ENCODE measurements at regions not wholly inside any gene's neighbourhood (a gene's known extent, or its start where the extent isn't known, plus 50 kb on each side); places are given as distances from the start of the nearest gene placed in this dataset.
"Not testable (repeated sequence)": the region's sequence is repeated elsewhere in the genome, so short reads cannot be mapped to it uniquely, and the experiment has no call there.

DNA sequence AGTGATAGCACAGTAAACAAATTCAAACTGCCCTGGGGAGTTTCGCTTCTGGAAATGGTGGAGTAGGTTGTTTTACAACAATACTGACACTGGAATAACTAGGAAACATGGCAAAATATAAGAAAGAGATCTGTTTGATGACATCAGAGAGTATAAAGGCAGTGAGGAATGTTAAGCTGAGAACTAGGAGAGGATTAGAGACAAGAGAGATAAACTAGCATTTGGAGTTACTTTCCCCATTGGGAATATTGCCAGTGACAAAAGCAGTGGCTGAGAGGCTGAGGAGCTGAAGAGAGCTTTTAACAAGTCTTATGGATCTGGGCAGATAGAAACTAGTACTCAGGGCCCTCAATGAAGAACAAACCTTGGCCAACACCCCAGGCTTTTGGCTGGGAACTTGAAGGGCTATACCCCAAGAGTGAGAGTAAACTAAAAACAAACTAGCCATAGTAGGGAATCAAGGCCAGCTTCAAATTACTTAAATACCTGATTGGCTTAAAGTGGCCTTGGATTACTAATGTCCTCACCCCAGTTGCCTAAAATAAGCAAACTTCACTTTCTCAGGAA is 280.4 kb downstream of the KLF13 start:
- DNase-seq: no peak

DNA sequence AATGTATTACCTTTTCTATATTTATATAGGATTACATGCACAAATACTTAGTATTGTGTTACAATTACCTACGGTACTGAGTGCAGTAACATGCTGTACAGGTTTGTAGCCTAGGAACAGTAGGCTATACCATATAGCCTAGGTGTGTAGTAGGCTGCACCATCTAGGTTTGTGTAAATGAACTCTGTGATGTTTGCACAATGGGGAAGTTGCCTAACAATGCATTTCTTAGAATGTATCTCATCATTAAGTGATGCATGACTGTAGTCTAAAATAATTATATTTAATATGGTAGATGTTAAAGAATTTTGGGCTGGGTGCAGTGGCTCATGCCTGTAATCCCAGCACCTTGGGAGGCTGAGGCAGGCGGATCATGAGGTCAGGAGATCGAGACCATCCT is 281.0 kb downstream of the KLF13 start:
- DNase-seq: no peak

DNA sequence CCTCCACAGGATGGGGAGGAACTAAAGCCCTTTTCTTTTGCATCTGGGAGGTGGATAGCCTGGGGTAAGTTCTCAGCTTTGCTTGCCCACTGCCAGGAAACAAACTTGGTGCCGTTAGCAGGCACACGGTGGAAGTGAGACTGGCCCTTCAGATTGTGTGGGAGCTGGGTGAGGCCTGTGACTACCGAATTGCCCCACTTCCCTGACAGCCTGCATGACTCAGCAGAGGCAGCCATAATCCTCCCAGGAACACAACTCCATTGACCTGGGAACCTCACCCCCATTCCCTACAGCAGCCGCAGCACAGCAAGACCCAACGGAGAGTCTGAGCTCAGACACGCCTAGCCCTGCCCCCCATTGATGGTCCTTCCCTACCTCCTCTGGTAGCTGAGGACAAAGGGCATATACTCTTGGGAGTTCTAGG is 282.6 kb downstream of the KLF13 start:
- DNase-seq: no peak

- DNase-seq: peak; percentile 28
Observed at GRCh38 chr15:31609906-31610305, 283.3 kb downstream of the KLF13 start.

- no peak for DNase-seq
Observed at GRCh38 chr15:31615643-31616415, 289.2 kb downstream of the KLF13 start.

- not testable (repeated sequence) for DNase-seq
Observed at GRCh38 chr15:31623297-31623696, 296.7 kb downstream of the KLF13 start.

- not testable (repeated sequence) for DNase-seq
Observed at GRCh38 chr15:31624115-31624514, 297.5 kb downstream of the KLF13 start.

GRCh38 chr15:31635715-31636114 is 309.1 kb downstream of the KLF13 start:
- not testable (repeated sequence) for DNase-seq

DNA sequence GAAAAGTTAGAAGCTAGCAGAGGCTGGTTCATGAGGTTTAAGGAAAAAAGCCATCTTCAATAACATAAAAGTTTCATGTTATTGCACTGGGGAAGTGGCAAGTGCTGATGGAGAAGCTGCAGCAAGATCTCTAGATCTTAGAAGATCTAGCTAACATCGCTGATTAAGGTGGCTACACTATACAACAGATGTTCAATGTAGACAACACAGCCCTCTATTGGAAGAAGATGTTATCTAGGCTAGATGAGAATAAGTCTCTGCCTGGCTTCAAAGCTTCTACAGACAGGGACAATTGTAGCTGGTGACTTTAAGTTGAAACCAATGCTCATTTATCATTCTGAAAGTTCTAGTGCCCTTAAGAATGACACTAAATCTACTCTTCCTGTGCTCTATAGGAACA is 310.3 kb downstream of the KLF13 start:
- DNase-seq: not testable (repeated sequence)

DNA sequence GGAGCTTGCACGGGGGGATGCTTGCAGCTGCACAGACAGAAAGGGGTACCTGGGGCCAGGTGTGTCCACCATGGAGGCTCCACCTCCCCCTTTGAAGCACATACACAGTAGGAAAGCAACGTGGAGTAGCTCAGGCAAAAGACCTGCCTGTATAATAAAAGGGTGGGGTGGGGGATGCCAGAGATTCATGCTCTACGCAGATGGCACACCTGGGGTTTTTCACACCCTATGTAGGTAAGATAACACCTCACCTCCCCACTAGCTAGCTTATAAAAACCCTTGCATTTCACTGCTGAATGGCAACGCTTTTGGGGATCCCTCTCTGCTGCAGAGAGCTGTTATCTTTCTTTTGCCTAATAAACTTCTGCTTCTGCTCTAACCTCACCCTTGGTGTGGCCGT is 317.3 kb downstream of the KLF13 start:
- not testable (repeated sequence) for DNase-seq

DNA sequence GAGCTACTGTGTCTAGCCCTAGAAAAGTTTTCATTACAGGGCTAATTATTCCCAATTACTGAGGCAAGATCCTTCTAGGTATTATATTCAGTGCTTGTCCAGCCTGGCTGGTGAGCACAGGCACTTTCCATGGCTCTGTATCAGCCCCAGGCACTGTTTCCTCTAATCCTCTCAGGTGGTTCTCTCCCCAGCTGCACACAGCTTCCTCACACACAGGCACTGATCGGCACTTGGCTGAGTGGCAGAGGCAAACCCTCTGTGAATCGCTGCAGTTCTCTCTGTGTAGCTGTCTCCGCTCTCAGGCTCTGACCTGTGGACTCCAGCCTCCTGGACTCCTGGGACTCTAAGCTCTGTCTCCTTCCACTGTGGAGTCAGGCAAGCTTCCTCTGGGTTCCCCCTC is 318.1 kb downstream of the KLF13 start:
- not testable (repeated sequence) for DNase-seq

DNA sequence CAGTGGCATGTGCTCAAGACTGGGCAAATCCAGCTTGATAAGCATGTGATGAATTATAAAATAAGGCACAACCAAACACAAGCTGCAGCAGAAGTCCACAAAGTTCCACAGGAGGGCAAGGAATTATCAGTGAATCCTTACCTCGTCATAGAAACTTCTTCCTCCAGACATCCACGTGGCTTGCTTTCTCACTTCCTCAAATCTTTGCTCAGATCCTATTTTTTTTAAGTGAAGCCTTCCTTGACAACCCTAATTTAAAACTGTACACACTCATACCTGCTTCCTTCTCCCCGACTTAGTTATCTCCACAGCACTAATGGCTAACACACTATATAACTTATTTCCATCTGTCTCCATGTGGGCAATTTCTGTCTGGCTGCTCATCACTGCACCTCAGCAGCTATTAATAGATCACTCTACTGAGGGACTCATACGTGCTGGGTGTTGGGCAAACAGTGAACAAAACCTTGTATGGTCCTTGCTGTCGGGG is 320.7 kb downstream of the KLF13 start:
- peak; percentile 2 for DNase-seq

GRCh38 chr15:31649634-31650033 is 323.0 kb downstream of the KLF13 start:
- DNase-seq: not testable (repeated sequence)

DNA sequence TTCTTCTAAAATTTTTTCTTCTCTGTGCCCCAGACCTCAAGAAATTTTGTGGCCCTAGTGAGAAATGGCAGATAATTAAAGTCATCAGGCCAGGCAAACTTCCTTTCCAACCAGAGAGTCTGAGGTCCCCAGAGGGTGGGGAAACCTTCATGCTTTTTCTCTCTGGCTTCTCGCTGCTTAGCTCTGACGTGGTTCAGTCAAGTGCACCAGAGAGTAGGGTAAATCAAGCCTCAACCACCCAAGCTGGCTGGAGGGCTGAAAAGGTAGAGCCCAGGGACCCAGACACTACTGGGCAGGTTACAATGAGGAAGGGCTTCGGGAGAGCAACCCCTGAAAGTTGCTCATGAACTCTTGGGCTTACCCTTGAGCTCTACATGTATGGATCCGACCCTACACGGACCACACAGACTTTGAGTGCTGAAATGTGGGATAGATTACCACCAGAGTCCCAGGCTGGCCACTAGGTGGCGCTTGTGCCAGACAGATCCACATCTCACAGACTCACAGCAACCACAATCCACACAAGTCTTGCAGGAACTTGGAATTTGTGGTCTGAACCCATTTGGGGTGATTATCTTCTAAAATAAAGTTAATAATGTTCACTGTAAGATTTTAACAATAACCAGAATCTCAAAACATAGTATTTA is 323.5 kb downstream of the KLF13 start:
- DNase-seq: not testable (repeated sequence)

DNA sequence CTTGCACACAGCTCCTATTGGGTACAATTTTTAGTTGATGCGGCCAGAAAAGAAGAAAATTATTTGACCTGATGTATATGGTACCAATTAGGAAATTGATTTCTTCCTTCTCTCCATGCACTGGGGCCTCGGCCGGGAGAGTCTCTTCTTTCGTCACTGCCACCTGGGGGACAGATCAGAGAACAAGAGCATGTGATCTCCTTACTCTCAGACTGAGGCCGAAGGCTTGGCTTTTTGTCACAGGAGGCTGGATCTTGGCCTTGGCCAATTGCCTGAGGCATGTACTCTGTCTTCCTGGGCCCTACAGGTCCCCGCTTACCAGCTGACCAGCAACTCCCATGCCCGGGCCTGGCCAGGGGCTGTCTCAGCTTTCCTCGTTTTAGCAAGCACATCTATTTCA is 330.3 kb downstream of the KLF13 start:
- DNase-seq: not testable (repeated sequence)

GRCh38 chr15:31660816-31661215 is 334.2 kb downstream of the KLF13 start:
- DNase-seq: no peak

DNA sequence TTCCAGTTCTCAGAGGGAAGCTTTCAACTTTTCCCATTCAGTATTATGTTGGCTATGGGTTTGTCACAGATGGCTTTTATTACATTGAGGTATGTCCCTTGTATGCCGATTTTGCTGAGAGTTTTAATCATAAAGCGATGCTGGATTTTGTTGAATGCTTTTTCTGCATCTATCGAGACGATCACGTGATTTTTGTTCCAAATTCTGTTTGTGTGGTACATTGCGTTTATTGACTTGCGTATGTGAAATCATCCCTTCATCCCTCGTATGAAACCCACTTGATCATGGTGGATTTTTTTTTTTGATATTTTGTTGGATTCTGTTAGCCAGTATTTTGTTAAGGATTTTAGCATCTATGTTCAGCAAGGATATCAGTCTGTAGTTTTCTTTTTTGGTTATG is 339.1 kb downstream of the KLF13 start:
- not testable (repeated sequence) for DNase-seq

DNA sequence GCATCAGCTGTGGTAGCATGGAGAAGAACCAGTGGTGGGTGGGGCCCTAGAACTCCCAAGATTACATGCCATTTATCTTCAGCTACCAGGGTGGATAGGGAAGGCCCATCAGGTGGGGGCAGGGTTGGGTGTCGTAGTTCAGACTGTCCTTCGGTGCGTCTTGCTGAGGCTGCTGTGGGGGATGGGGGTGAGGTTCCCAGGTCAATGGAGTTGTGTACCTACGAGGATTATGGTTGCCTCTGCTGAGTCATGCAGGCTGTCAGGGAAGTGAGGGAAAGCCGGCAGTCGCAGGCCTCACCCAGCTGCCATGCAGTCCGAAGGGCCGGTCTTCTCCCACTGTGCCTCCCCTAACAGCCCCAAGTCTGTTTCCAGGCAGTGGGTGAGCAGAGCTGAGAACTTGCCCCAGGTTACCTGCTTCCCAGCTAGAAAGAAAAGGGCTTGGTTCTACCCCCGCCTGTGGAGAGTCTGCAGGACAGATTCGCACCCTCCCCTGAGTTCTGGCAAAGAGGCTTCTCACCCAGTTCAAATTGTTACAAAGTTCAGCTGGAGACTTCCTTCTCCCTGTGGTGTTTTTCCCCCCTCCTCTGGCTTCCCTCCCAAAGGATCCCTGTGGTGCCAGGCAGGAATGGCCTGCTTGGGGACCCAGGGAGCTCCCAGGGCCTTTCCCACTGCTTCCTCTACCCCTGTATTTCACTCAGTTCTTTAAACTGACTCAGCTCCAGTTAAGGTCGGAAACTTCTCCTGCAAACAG is 342.7 kb downstream of the KLF13 start:
- DNase-seq: not testable (repeated sequence)

- DNase-seq: not testable (repeated sequence)
Observed at GRCh38 chr15:31673263-31673662, 346.6 kb downstream of the KLF13 start.

DNA sequence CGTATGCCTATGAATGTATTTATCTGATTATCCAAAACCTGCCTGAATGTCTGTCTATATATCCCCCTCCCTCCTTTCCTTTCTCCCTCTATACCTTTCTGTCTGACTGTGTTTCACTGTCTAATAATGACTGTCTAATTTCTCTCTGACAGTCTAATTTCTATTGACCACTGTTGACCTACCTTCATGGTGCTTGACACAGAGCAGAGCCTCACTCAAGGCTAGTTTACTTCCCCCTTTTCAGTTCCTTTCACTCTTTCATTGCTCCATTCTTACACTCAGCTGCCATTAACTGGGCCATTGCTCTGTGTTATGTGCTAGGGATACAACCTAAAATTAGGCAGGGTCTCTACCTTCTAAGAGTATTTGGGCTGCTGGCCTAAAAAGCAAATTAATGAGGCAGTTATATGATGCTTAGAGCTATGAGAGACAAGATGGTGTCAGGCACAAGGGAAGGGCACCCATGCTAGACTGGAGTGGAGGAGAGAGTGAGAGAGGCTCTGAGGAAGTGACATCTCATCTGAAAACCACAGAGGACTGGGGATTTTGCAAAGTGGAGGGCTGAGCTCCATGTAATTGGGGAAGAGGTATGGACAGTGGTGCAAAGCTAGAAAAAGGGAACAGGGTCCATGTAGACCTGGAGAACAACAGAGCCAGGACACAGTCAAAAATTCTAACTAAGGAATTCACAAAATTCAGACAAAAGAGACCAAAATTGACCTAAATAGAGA is 348.6 kb upstream of the CHRNA7 start:
- not testable (repeated sequence) for DNase-seq

GRCh38 chr15:31687088-31687487 is 343.2 kb upstream of the CHRNA7 start:
- not testable (repeated sequence) for DNase-seq

DNA sequence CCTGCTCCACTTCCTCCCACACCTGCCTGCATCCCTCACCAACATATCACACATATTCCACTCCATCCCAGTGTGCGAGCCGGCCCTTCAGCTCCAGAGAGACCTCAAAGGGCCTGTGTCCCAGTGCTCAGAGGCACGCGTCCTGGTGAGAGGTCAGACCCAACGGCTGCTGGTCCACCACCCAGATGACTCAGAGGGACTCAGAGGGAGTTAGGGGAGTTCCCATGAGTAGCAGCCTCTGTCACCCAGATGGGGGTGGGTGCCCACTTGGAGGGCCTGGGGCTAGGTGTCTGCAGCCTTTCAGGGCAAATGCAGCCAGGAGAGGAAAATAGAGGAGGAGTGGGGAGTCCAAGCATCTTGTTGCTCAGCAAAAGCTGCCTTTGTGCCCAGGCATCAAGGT is 333.8 kb upstream of the CHRNA7 start:
- DNase-seq: not testable (repeated sequence)

Measured in hematopoietic multipotent progenitor cell treated with erythropoietin and hydrocortisone succinate and interleukin-3 and kit ligand, for 6 days (in vitro differentiated cells).